Heart left ventricle (tissue), 16 donors: ENCODE measurements at regions not wholly inside any gene's neighbourhood (a gene's known extent, or its start where the extent isn't known, plus 50 kb on each side); places are given as distances from the start of the nearest gene placed in this dataset.

ENCODE experiments used
- ATAC-seq, 4 donors: fragments of 200-7000 bp; cut with Tn5 transposase; one replicate each; pipeline ENCODE4 v1.9.1; 2020 to 2022; ENCODE audit warnings: moderate library complexity in 4 of 4, mild to moderate bottlenecking in 3 of 4, moderate number of reproducible peaks in 1 of 4
- DNase-seq, 5 donors: peaks; one replicate each; pipeline ENCODE4 v3.0.0-alpha.2; 2020
- H3K27ac ChIP-seq, 12 donors: fragments of 200-600 bp; sonication (generic) in 4 of 12; one replicate each; pipeline versions ENCODE4 v1.5.0 to v1.8.0; 2016 to 2022; ENCODE audit warnings: mild to moderate bottlenecking in 2 of 12
- H3K27me3 ChIP-seq, 9 donors: fragments of 200-600 bp; sonication (generic) in 2 of 9; one replicate each; pipeline versions ENCODE4 v1.5.1 to v1.8.0; 2016 to 2022; ENCODE audit warnings: mild to moderate bottlenecking in 3 of 9
- H3K36me3 ChIP-seq, 9 donors: fragments of 200-600 bp; sonication (generic) in 2 of 9; one replicate each; pipeline versions ENCODE4 v1.5.0 to v1.8.0; 2018 to 2022; ENCODE audit warnings: mild to moderate bottlenecking in 2 of 9
- H3K4me1 ChIP-seq, 12 donors: fragments of 200-600 bp; sonication (generic) in 4 of 12; one replicate each; pipeline versions ENCODE4 v1.5.0 to v1.8.0; 2016 to 2022; ENCODE audit warnings: mild to moderate bottlenecking in 3 of 12
- H3K4me3 ChIP-seq, 12 donors: fragments of 200-600 bp; sonication (generic) in 4 of 12; one replicate each; pipeline versions ENCODE4 v1.5.0 to v1.8.0; 2017 to 2022; ENCODE audit warnings: mild to moderate bottlenecking in 9 of 12, moderate library complexity in 4 of 12
- H3K9me3 ChIP-seq, 12 donors: fragments of 200-600 bp; sonication (generic) in 4 of 12; one replicate each; pipeline versions ENCODE4 v1.5.0 to v1.8.0; 2016 to 2022; ENCODE audit warnings: mild to moderate bottlenecking in 1 of 12
- CTCF ChIP-seq, 12 donors: fragments of 200-600 bp; sonication (generic) in 4 of 12; IDR thresholded peaks; one replicate each; pipeline versions ENCODE4 v1.5.0 to v1.8.0; 2018 to 2022; ENCODE audit warnings: antibody characterized with exemption in 12 of 12, mild to moderate bottlenecking in 5 of 12
- POLR2A ChIP-seq, 2 donors: fragments of 450-650 bp; IDR thresholded peaks; one replicate each; pipeline ENCODE4 v1.6.1; 2017; ENCODE audit warnings: antibody characterized with exemption in 2 of 2, mild to moderate bottlenecking in 2 of 2, moderate library complexity in 2 of 2
- WGBS, 4 donors: extraction: QIAGEN DNeasy Blood & Tissue Kit in 2 of 4; methylation state at CpG; one replicate each; pipeline versions ENCODE4 v1.1.5 to v1.1.7; 2013 to 2018; 5-methylcytosine and 5-hydroxymethylcytosine counted together
- intact Hi-C, 10 donors: fragments of 100-400 bp; cut with DNase I; formaldehyde crosslinking; loops; one replicate each; pipeline versions ENCODE4 v1.11.1 to v1.14.2; 2022
- donor health status: ischemic (EF 13 %, LVEDD 7.1; RV severe dilation, severe dysfunction).
- donor health status: healthy with polysubstance abuse.
- donor health status: DM: no; HTN: yes; CAD: no.
- donor health status: DM: no; HTN: no; CAD: no.
- donor health status: ischemic (EF 25% LVEDD 6.9; RV normal size, moderate dysfunction).
- donor health status: ischemic (EF 25% LVEDD 5.7; RV mildly dilated, moderate dysfunction).
- donor health status: healthy.
- donor health status: DM: yes; HTN: yes; CAD: no.
- donor health status: ischemic (EF 35%, LVEDD 5.7; RV mildly dilated, moderate dysfunction).
- donor health status: nonischemic (EF 11% LVEDD 7.7; RV severe dilation, severe dysfunction).
- donor health status: DM: yes; HTN: yes; CAD: no.
- donor health status: PGD.
- donor health status: ischemic (EF 29% LVEDD 5.4; RV normal size, mild dysfunction).
- donor health status: nonischemic (EF 23%, LVEDD 6.1; RV moderate dilation, normal function).

DNA sequence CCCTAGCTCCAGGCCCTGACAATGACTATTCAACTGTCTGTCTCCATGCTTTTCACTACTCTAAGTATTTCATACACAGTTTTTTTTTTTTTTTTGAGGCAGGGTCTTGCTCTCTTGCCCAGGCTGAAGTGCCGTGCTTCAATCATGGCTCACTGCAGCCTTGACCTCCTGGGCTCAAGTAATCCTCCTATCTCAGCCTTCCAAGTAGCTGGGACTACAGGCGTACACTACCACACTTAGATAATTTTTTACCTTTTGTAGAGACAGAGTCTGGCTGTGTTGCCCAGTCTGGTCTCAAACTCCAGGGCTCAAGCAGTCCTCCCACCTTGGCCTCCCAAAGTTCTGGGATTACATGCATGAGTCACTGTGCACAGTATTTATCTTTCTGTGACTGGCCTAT, 815.4 kb downstream of the DACH1 start:
- Histone ChIP-seq H3K27me3 (no peaks in the 10 kb centered on the region), H3K4me3 (no peak overlapping the region), H3K27ac (no peak overlapping the region), H3K36me3 (no peaks in the 10 kb centered on the region), H3K4me1 (no peaks in the 10 kb centered on the region), H3K9me3 (peaks cover 0 to 30% (median 4%) of the 10 kb centered on the region in 12 donors)
- 95 to 98% (median 96%) methylated on average over 2 of the region's 2 CpGs for WGBS, 4 donors
- TF ChIP-seq CTCF (IDR thresholded peaks at IDR 0.05) (no peak), POLR2A (IDR thresholded peaks at IDR 0.05) (no peak)
- intact Hi-C loops, result no loop called here
- ATAC-seq (no peak), DNase-seq (no peak)

DNA sequence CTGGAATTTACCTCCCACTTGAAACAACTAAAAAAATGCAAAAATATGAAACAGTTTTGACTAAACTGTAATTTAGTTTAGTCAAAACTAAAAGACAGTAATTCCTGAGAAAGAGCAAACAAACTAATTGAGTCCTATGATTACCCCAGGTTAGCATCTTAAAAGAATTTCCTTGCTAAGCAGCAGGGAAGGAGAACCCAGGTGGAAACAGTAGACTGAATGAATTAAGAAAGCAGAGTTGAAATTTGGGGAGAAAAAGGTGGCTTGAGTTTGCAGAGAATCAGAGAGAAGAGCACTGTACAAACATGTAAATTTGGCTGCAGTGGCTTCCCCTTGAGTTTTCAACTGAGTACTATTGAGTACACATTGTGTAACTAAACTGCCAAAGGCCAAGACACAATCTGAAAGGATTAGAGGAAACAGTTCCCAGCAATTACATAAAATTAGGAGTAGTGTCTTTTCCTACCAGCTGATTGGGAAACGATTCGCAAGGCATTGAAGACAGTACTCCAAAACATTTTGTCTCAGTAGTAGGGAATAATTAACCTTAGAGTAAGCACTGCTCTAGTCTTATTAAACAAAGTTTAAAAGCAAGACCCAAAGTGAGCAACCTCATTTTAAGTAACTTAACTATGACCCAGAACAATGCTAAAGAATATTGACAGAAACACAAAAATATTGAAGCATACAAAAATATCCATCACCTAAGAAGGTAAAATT, 820.5 kb downstream of the DACH1 start:
- DNase-seq, result no peak
- no peaks in the 10 kb centered on the region for H3K9me3 ChIP-seq
- TF ChIP-seq POLR2A (IDR thresholded peaks at IDR 0.05) (no peak), CTCF (IDR thresholded peaks at IDR 0.05) (no peak)
- no peak overlapping the region for H3K4me3 ChIP-seq
- H3K4me1 ChIP-seq, result no peaks in the 10 kb centered on the region
- intact Hi-C loops, result no loop called here
- 16 to 43% (median 38%) methylated on average over 2 of the region's 2 CpGs for WGBS, 4 donors
- H3K36me3 ChIP-seq, result no peaks in the 10 kb centered on the region
- no peaks in the 10 kb centered on the region for H3K27me3 ChIP-seq
- no peak overlapping the region for H3K27ac ChIP-seq
- no peak for ATAC-seq

DNA sequence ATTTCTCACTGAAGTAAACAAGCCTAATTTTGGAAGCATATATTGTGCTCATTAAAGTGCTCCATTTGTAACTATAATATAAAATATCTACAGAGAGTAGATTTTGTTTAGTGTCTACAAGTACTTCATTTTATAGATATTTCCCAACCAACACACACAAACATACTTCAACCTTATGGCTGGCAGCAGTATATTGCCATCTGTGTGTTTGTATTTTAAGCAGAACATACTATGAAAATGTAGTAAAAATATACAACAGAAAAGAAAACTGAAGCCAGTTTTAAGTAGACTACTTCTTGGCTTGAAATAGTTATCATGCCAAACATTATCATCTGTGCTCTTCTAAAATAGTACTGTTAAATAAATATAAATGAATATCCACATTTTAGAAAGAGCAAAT, 821.9 kb downstream of the DACH1 start:
- Histone ChIP-seq H3K36me3 (no peaks in the 10 kb centered on the region), H3K9me3 (no peaks in the 10 kb centered on the region), H3K4me1 (no peaks in the 10 kb centered on the region), H3K27me3 (no peaks in the 10 kb centered on the region), H3K4me3 (no peak overlapping the region), H3K27ac (no peak overlapping the region)
- TF ChIP-seq POLR2A (IDR thresholded peaks at IDR 0.05) (no peak), CTCF (IDR thresholded peaks at IDR 0.05) (no peak)
- DNase-seq (no peak), ATAC-seq (no peak)
- intact Hi-C loops, result no loop called here

- TF ChIP-seq POLR2A (IDR thresholded peaks at IDR 0.05) (no peak), CTCF (IDR thresholded peaks at IDR 0.05) (no peak)
Observed at GRCh38 chr13:71039440-71039839, 827.6 kb downstream of the DACH1 start.

More at GRCh38 chr13:71039440-71039839, 827.6 kb downstream of the DACH1 start:
- Histone ChIP-seq H3K4me3 (no peak overlapping the region), H3K4me1 (no peaks in the 10 kb centered on the region), H3K27me3 (no peaks in the 10 kb centered on the region), H3K27ac (no peak overlapping the region), H3K9me3 (no peaks in the 10 kb centered on the region), H3K36me3 (no peaks in the 10 kb centered on the region)
- no peak for DNase-seq
- ATAC-seq, result no peak
- intact Hi-C loops, result no loop called here
